Prostate gland (tissue), 2 donors: ENCODE measurements at regions not wholly inside any gene's neighbourhood (a gene's known extent, or its start where the extent isn't known, plus 50 kb on each side); places are given as distances from the start of the nearest gene placed in this dataset.

ENCODE experiments used
- CTCF ChIP-seq, 4 experiments: fragments of 200-600 bp in 2 of 4; fragments of 450-650 bp in 2 of 4; sonication (generic) in 2 of 4; IDR thresholded peaks; 1 replicate in 3 of 4; 2 replicates in 1 of 4; pipeline ENCODE4 v1.5.1; 2016 to 2019; ENCODE audit warnings: antibody characterized with exemption in 4 of 4, mild to moderate bottlenecking in 2 of 4, moderate library complexity in 2 of 4
- POLR2A ChIP-seq: fragments of 450-650 bp; IDR thresholded peaks from one replicate; pipeline ENCODE4 v1.6.1; 2016; ENCODE audit warnings: antibody characterized with exemption, mild to moderate bottlenecking
- POLR2AphosphoS5 ChIP-seq: sonication (generic); formaldehyde crosslinking; IDR thresholded peaks from one replicate; pipeline ENCODE4 v1.6.1; 2017; ENCODE audit warnings: antibody characterized with exemption

- TF ChIP-seq CTCF (IDR thresholded peaks at IDR 0.05), result no peak
- no peak for TF ChIP-seq POLR2AphosphoS5
- no peak for TF ChIP-seq POLR2A
Observed at GRCh38 chr7:85928500-85928899, 715.2 kb upstream of the GRM3 start.
